Globus pallidus (tissue), 1 donor: ENCODE measurements at regions not wholly inside any gene's neighbourhood (a gene's known extent, or its start where the extent isn't known, plus 50 kb on each side); places are given as distances from the start of the nearest gene placed in this dataset.
"Not testable (repeated sequence)": the region's sequence is repeated elsewhere in the genome, so short reads cannot be mapped to it uniquely, and the experiment has no call there.

Experiments used
- DNase-seq: peaks from one replicate; pipeline ENCODE4 v3.0.0-alpha.2; 2015; ENCODE audit warnings: low spot score

DNA sequence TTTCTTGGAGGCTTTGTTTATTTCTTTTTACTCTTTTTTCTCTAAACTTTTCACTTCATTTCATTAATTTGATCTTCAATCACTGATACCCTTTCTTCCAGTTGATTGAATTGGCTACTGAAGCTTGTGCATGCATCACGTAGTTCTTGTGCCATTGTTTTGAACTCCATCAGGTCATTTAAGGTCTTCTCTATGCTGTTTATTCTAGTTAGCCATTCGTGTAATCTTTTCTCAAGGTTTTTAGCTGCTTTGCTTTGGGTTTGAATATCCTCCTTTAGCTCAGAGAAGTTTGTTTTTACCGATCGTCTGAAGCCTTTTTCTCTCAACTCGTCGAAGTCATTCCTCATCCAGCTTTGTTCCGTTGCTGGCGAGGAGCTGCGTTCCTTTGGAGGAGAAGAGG lies 189.9 kb downstream of the TTC6 start:
- DNase-seq, result not testable (repeated sequence)

DNA sequence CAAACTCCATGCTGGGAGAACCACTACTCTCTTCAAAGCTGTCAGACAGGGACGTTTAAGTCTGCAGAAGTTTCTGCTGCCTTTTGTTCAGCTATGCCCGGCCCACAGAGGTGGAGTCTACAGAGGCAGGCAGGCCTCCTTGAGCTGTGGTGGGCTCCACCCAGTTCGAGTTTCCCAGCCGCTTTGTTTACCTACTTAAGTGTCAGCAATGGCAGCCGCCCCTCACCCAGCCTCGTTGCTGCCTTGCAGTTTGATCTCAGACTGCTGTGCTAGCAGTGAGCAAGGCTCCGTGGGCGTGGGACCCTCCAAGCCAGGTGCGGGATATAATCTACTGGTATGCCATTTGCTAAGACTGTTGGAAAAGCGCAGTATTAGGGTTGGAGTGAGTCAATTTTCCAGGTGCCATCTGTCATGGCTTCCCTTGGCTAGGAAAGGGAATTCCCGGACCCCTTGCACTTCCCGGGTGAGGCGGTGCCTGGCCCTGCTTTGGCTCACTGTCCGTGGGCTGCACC lies 190.7 kb downstream of the TTC6 start:
- DNase-seq, result not testable (repeated sequence)

DNA sequence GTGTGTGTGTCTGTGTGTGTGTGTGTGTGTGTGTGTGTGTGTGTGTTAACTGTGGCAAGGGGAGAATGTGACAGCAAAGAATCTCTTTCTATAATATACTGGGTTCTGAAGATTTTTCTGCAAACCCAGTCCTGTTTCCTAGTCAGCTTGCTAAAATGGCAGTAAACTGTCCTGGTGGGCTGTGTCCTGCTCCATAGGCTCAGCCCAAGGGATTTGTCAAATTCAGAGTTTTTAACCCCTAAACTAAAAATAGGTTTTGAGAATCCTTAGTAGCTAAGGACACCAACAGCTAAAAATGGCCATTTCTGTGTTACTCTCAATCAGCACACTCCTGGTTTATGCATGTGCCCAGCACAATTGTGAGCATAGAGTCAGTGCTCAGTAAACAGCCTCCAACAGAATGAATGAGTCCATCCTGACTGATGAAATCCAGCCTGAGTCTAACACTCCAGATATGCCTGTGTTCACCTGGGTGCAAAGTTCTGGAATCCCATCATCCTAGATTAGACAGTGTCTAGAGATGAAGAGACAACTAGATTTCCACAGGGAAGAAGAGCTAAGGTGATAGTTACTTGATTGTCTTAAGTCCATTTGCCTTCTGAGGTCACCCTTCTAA lies 192.6 kb downstream of the TTC6 start:
- no peak for DNase-seq

DNA sequence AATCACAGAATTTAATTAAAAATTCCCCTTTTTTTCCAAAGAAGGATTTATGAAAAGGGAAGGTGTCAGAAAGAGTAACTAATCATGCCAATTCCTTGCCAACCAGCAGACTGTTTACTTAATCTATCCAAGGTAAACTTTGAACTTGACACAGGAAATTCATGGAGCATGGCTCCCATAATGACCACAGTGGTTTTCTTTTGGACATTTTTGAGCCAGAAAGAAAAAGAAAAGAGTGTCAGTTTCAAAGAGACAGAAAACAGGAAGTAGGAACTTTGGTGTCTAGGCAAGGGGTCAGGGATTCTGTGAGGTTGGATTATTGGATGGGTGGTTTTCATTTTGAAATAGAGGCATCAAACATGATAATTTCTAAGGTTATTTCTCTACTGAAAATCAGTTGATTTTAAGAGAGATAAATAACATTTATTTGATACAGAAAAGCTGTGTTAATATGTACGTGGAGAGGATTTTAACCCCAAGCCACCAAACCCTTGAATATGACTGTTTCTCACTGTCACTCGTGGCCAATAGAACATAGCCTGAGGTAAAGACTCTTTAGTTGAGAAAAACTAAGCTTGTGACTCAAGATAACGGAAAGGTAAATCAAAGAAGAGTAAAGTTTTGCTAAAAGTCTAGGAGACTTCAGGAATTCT lies 196.1 kb downstream of the TTC6 start:
- no peak for DNase-seq

DNA sequence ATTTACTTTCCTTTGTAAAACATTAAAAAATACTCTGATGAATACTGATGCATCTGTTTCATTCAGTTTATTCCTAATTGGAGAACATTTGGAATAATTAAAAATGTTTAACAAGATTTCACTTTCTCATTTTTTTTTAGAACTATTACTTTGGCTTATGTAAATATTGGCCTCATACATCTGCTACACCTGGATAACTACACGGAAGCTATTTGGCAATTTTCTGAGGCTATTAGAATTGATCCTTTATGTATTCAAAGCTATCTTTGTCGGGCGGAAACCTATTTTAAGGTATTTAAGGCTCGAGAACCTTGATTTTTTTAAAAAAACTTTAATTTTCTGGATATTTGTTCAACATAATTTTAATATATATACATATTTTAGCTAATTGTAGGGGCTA lies 196.7 kb downstream of the TTC6 start:
- DNase-seq, result no peak

- no peak for DNase-seq
These were observed 201.4 kb downstream of the TTC6 start for GRCh38 chr14:37796703-37797416.

DNA sequence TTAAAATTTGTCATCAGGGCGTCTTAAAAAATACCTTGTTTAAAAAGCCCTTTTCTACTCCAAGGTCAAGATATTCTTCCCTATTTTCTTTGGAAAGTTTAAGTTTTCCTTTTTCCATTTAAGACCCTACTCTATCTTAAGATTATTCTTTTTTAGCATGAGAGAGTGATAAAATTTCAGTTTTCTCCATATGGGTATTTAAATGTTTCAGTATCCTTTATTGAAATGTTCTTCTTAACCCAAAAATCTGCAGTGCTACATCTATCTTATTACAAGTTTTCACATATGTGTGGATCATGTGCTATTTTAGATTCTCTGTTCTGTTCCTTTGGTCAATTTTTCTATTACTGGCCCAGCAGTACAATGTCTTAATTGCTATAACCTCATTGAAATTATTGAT lies 202.2 kb downstream of the TTC6 start:
- DNase-seq, result no peak

GRCh38 chr14:37807722-37808121 lies 212.3 kb downstream of the TTC6 start:
- no peak for DNase-seq

DNA sequence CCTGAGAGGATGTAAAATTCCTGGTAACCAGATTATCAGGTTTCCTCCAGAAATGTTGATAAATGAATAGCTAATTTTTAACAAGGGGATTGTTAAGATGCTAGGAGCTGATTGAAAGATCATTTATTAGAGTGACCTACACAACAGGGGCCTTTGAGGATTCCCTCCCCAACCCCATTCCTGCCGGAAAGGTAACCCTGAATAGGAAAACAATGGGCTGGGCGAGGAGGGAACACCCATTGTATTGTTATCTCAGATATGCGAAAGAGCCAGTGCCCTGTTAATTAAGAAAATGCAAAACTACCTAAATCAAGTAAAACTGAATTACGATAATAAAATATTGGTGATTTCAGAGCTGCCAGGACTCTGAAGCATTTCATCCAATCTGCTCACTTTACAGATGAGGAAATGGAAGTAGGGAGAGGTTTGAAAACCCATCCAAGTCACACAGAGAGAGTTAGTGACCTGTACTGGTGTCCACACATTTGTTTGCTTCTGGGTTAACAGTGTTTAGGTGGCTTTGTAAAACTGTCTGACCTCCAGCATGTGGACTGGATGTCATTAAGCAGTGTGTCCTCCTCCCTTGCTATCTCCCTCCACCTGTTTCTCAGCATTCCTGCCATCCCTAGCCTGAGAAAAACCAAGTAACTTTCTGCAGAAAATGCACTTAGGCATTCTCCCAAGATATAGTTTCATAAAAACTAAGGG lies 214.8 kb downstream of the TTC6 start:
- DNase-seq, result no peak

GRCh38 chr14:37813732-37814131 lies 218.3 kb downstream of the TTC6 start:
- DNase-seq, result no peak

- no peak for DNase-seq
These were observed 220.7 kb downstream of the TTC6 start for GRCh38 chr14:37816135-37816534.

DNA sequence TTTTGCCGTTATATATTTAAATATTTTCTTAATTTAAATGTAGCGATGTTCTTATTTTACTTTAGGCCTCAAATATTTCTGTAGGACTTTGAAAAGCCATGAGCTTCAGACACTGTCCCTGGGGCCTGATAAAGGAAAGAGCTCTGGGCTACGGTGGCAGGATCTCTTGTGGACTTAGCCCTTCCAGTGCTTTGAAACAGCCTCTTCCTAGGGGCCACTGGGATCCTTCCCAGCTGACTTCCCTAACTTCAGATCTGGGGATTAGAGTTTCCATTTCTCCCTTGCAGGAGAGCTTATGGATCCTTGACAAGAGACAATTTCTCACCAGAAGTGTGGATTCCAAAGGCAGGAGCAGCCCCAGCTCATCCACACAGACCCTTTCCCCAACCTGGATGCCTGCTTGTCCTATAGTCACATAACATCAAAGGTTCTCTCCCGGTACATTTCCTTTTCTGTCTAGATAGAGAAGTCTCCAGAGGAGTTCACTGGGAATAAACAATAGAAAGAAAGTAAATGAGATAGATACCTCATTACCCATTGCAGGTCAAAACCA lies 221.4 kb downstream of the TTC6 start:
- DNase-seq, result no peak

- DNase-seq, result no peak
These were observed 224.0 kb downstream of the TTC6 start for GRCh38 chr14:37819155-37820015.

- DNase-seq, result not testable (repeated sequence)
These were observed 225.4 kb downstream of the TTC6 start for GRCh38 chr14:37820810-37821209.

DNA sequence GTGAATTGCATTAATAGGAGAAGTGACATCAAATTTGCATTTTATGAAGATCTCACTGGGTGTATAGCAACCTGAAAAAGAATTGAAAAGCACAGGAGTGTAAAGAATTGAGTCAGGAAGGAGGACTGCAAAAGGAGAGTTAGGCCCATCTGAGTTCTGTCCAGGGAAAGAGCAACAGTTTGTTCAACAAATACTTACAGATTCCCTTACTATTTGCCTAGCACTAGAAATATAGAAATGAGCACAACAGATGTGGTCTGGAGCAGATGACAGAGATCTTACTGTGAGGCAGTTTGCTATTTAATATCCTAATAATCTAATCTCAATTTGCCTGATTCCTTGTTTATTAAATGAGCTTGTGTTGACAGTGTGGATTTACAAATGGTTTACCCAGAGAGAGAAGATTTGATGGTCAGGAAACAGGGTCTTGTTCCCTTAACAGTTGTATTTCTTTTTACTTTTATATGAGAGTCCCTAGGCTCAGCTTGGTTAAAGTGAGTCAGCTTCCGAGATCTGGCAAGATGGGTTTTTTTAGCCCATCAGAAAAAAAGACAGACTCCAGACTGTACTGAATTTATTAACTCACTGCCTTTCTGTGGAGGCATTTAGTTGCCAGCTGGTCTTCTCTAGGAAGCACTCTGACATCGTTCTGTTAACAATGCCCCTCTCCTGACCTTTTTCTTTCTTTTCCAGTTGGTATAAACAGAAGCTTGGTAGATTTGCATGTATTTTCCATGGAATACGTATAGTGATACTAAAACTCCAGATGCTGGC lies 229.7 kb downstream of the TTC6 start:
- DNase-seq, result no peak

GRCh38 chr14:37826869-37827268 lies 231.4 kb downstream of the TTC6 start:
- DNase-seq, result no peak

DNA sequence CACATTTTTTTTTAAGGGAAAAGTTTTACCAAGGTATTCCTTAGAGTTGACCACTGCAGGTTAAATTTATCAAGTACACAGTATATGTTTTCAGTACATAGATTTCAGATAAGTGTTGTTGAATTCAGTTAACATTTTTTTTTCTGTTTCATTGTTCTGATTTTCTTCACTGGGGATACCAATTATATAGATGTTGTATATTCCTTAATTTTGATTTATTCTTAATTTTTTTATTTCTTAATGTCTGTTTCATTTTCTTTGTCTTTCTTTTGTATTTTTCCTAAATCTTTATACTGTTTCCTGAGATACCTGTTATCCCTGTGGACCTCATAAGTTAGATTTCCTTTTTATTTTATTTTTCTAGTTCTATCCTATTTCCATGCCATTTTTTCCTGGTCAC lies 234.8 kb downstream of the TTC6 start:
- no peak for DNase-seq

GRCh38 chr14:37834275-37834674 lies 238.8 kb downstream of the TTC6 start:
- DNase-seq, result no peak

DNA sequence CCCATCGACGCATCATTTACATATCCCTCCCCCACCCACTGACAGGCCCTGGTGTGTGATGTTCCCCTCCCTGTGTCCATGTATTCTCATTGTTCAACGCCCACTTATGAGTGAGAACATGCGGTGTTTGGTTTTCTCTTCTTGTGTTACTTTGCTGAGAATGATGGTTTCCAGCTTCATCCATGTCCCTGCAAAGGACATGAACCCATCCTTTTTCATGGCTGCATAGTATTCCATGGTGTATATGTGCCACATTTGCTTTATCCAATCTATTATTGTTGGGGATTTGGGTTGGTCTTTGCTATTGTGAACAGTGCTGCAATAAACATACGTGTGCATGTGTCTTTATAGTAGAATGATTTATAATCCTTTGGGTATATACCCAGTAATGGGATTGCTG lies 243.3 kb downstream of the TTC6 start:
- not testable (repeated sequence) for DNase-seq

DNA sequence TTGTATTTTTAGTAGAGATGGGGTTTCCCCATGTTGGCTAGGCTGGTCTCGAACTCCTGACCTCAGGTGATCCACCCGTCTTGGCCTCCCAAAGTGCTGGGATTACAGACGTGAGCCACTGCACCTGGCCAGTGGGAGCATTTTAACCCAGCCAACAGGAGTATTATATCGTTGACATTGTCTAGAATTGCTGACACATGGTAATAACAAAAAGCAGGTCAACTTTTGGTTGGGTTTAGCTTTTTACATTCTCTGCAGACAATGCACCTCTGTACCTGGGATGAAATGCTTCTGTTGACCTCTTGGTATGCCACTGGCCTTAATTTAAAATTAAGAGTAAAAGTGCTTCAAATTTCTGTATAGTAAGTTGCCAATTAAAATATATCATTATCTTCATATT lies 245.6 kb downstream of the TTC6 start:
- not testable (repeated sequence) for DNase-seq
